T-helper 17 cell (primary cell): ENCODE measurements at regions not wholly inside any gene's neighbourhood (a gene's known extent, or its start where the extent isn't known, plus 50 kb on each side); places are given as distances from the start of the nearest gene placed in this dataset.

Source experiments
- ATAC-seq: fragments of 150-1000 bp; cut with Tn5 transposase; 2 replicates; pipeline ENCODE4 v1.10.0; 2021; ENCODE audit warnings: mild to moderate bottlenecking, moderate library complexity
- DNase-seq, 3 donors: peaks; one replicate each; pipeline versions ENCODE4 v3.0.0 to v3.0.0-alpha.2; 2020 to 2021
- H3K9me3 ChIP-seq: one replicate; pipeline ENCODE4 v1.7.0; 2013; ENCODE audit warnings: low read length, mild to moderate bottlenecking; ENCODE audit not compliant: control insufficient read depth, poor library complexity, severe bottlenecking
- H3K27ac Mint-ChIP-seq: one replicate; pipeline ENCODE4 v1.8.0; 2022; ENCODE audit warnings: mild to moderate bottlenecking, moderate library complexity, mixed read lengths
- H3K27me3 Mint-ChIP-seq: one replicate; pipeline ENCODE4 v1.8.0; 2022; ENCODE audit warnings: mixed read lengths
- H3K36me3 Mint-ChIP-seq: one replicate; pipeline ENCODE4 v1.8.0; 2022; ENCODE audit warnings: low read depth, mixed read lengths
- H3K4me1 Mint-ChIP-seq: one replicate; pipeline ENCODE4 v1.8.0; 2022; ENCODE audit warnings: mild to moderate bottlenecking, mixed read lengths
- H3K4me3 Mint-ChIP-seq: one replicate; pipeline ENCODE4 v1.8.0; 2022; ENCODE audit warnings: mild to moderate bottlenecking, moderate library complexity, mixed read lengths

DNA sequence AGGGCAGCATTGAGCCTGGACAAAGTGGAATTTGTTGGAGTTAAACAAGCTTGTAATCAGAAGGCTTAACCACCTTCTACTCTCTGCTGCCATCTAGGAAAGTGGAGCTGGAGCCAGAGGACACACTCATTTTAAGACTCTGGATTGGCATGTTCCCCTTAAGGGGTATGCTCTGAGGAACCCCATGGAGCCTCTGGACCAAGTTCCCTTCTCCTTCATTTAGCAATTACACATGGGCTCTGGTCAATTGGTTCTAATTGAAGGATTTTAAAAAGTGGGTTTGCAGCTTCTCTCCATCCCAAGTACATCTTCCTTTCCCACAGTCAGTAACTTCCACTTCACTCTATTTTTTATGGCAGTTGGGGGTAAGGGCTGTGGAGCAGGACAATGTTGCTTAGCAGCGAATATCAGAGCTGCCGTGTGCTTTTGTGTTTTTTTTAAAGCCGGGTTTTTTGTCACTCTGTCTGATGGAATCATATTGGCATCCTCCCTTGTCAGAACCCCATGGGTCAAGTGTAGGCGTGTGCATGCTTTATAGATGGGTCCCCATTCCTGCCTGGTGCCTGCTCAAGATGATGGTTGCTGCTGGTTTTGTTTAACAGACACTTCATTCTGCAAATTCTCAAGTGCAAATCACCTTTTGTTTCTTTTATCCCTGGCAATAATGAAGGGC is 330.7 kb upstream of the ADAMTSL1 start:
- ATAC-seq: no peak
- DNase-seq: no peak
- Mint-ChIP-seq H3K27me3 (no peaks in the 10 kb centered on the region), H3K4me3 (no peak overlapping the region), H3K36me3 (no peaks in the 10 kb centered on the region), H3K27ac (no peak overlapping the region), H3K4me1 (no peaks in the 10 kb centered on the region)
- no peaks in the 10 kb centered on the region for H3K9me3 ChIP-seq

GRCh38 chr9:18146329-18146728 is 327.6 kb upstream of the ADAMTSL1 start:
- Mint-ChIP-seq H3K27me3 (no peaks in the 10 kb centered on the region), H3K4me3 (no peak overlapping the region), H3K27ac (no peak overlapping the region), H3K4me1 (no peaks in the 10 kb centered on the region), H3K36me3 (no peaks in the 10 kb centered on the region)
- H3K9me3 ChIP-seq: no peaks in the 10 kb centered on the region
- ATAC-seq: no peak
- no peak for DNase-seq

GRCh38 chr9:18149471-18150011 is 324.4 kb upstream of the ADAMTSL1 start:
- H3K27me3 Mint-ChIP-seq: no peaks in the 10 kb centered on the region
- H3K9me3 ChIP-seq: no peaks in the 10 kb centered on the region
- H3K4me1 Mint-ChIP-seq: no peaks in the 10 kb centered on the region
- H3K27ac Mint-ChIP-seq: no peak overlapping the region
- DNase-seq: no peak
- no peak for ATAC-seq
- no peaks in the 10 kb centered on the region for H3K36me3 Mint-ChIP-seq
- H3K4me3 Mint-ChIP-seq: no peak overlapping the region

- H3K27ac Mint-ChIP-seq: no peak overlapping the region
- no peak for DNase-seq
- H3K27me3 Mint-ChIP-seq: no peaks in the 10 kb centered on the region
- H3K9me3 ChIP-seq: no peaks in the 10 kb centered on the region
- ATAC-seq: no peak
- no peaks in the 10 kb centered on the region for H3K36me3 Mint-ChIP-seq
- no peaks in the 10 kb centered on the region for H3K4me1 Mint-ChIP-seq
- no peak overlapping the region for H3K4me3 Mint-ChIP-seq
Observed at GRCh38 chr9:18154661-18155060, 319.3 kb upstream of the ADAMTSL1 start.

- Mint-ChIP-seq H3K27ac (no peak overlapping the region), H3K36me3 (no peaks in the 10 kb centered on the region), H3K27me3 (no peaks in the 10 kb centered on the region), H3K4me3 (no peak overlapping the region), H3K4me1 (no peaks in the 10 kb centered on the region)
- no peak for ATAC-seq
- no peak for DNase-seq
- H3K9me3 ChIP-seq: no peaks in the 10 kb centered on the region
Observed at GRCh38 chr9:18159254-18159653, 314.7 kb upstream of the ADAMTSL1 start.

GRCh38 chr9:18163146-18163545 is 310.8 kb upstream of the ADAMTSL1 start:
- no peak overlapping the region for H3K4me3 Mint-ChIP-seq
- no peaks in the 10 kb centered on the region for H3K27me3 Mint-ChIP-seq
- ATAC-seq: no peak
- DNase-seq: no peak
- no peak overlapping the region for H3K27ac Mint-ChIP-seq
- no peaks in the 10 kb centered on the region for H3K36me3 Mint-ChIP-seq
- H3K4me1 Mint-ChIP-seq: no peaks in the 10 kb centered on the region
- no peaks in the 10 kb centered on the region for H3K9me3 ChIP-seq

DNA sequence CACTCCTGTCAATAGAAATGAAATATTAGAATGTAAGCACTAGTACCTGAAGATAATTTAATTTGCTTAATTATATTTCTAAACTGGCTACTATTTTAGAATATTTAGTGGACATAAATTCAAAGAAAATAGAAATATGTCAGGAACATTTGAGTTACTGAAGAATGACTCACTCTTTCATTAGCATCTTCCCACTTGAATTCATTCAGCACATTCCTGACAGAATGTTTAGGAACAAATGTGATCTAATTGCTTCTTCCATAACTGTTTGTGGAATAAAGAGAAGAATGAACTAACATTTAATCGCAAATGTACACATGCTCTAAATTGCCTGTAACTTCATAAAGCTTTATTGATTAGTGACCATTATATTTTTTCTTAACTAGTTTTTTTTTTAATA is 306.2 kb upstream of the ADAMTSL1 start:
- H3K9me3 ChIP-seq: no peaks in the 10 kb centered on the region
- no peaks in the 10 kb centered on the region for H3K4me1 Mint-ChIP-seq
- H3K36me3 Mint-ChIP-seq: no peaks in the 10 kb centered on the region
- no peaks in the 10 kb centered on the region for H3K27me3 Mint-ChIP-seq
- no peak for ATAC-seq
- no peak overlapping the region for H3K4me3 Mint-ChIP-seq
- no peak for DNase-seq
- no peak overlapping the region for H3K27ac Mint-ChIP-seq

DNA sequence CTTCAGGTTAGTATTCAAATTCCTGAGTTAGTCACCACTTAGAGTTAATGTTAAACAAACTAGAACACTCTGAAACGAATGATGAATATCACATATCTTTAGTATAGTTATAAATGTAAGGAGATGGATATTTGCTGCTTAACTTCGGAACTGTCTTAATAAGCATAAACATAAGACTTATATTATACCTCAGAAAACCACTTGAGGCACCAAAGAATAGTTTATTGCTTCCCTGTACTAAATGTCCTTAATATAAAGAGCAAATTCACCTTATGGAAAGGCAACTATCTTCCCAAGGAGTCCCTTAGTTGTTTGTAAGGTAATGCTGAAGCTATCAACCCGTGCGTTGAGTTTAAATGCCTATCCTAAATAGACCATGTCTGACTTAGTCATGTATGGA is 300.0 kb upstream of the ADAMTSL1 start:
- DNase-seq (no peak), ATAC-seq (no peak)
- Mint-ChIP-seq H3K4me1 (no peaks in the 10 kb centered on the region), H3K27ac (no peak overlapping the region), H3K27me3 (no peaks in the 10 kb centered on the region), H3K36me3 (no peaks in the 10 kb centered on the region), H3K4me3 (no peak overlapping the region)
- H3K9me3 ChIP-seq: no peaks in the 10 kb centered on the region

- no peak overlapping the region for H3K27ac Mint-ChIP-seq
- no peaks in the 10 kb centered on the region for H3K36me3 Mint-ChIP-seq
- H3K4me3 Mint-ChIP-seq: no peak overlapping the region
- H3K4me1 Mint-ChIP-seq: no peaks in the 10 kb centered on the region
- H3K27me3 Mint-ChIP-seq: no peaks in the 10 kb centered on the region
- no peaks in the 10 kb centered on the region for H3K9me3 ChIP-seq
- ATAC-seq: no peak
- no peak for DNase-seq
Observed at GRCh38 chr9:18182636-18183035, 291.3 kb upstream of the ADAMTSL1 start.

GRCh38 chr9:18183974-18184373 is 290.0 kb upstream of the ADAMTSL1 start:
- no peak overlapping the region for H3K27ac Mint-ChIP-seq
- no peak overlapping the region for H3K4me3 Mint-ChIP-seq
- no peaks in the 10 kb centered on the region for H3K36me3 Mint-ChIP-seq
- DNase-seq: no peak
- no peaks in the 10 kb centered on the region for H3K9me3 ChIP-seq
- no peaks in the 10 kb centered on the region for H3K27me3 Mint-ChIP-seq
- no peaks in the 10 kb centered on the region for H3K4me1 Mint-ChIP-seq
- no peak for ATAC-seq

- ATAC-seq: no peak
- DNase-seq: no peak
- Mint-ChIP-seq H3K4me1 (no peaks in the 10 kb centered on the region), H3K27me3 (no peaks in the 10 kb centered on the region), H3K36me3 (no peaks in the 10 kb centered on the region), H3K4me3 (no peak overlapping the region), H3K27ac (no peak overlapping the region)
- H3K9me3 ChIP-seq: no peaks in the 10 kb centered on the region
Observed at GRCh38 chr9:18184401-18184800, 289.6 kb upstream of the ADAMTSL1 start.

- no peaks in the 10 kb centered on the region for H3K36me3 Mint-ChIP-seq
- H3K27me3 Mint-ChIP-seq: no peaks in the 10 kb centered on the region
- H3K4me3 Mint-ChIP-seq: no peak overlapping the region
- H3K9me3 ChIP-seq: no peaks in the 10 kb centered on the region
- H3K4me1 Mint-ChIP-seq: no peaks in the 10 kb centered on the region
- H3K27ac Mint-ChIP-seq: no peak overlapping the region
- no peak for DNase-seq
- no peak for ATAC-seq
Observed at GRCh38 chr9:18185196-18185595, 288.8 kb upstream of the ADAMTSL1 start.

DNA sequence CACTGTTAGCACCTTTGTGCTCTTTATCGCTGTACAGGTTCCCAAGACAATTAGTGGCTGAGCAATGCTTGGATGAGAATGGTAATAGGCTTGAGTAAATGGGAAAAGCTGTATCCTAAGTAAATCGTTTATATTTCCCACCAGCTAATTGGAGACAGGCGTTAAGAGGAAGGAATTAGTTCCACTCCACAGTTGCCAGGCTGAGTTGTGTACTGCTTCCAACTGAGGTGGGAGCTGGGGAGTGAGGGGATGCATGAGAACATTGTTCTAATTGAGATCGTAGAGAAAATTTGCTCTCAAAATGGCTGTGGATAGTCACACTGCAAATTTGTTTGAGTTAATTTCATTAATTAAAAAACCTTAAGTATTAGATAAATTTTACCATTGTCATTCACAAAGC is 285.0 kb upstream of the ADAMTSL1 start:
- no peaks in the 10 kb centered on the region for H3K9me3 ChIP-seq
- ATAC-seq (no peak), DNase-seq (no peak)
- Mint-ChIP-seq H3K27me3 (no peaks in the 10 kb centered on the region), H3K36me3 (no peaks in the 10 kb centered on the region), H3K27ac (no peak overlapping the region), H3K4me1 (no peaks in the 10 kb centered on the region), H3K4me3 (no peak overlapping the region)

DNA sequence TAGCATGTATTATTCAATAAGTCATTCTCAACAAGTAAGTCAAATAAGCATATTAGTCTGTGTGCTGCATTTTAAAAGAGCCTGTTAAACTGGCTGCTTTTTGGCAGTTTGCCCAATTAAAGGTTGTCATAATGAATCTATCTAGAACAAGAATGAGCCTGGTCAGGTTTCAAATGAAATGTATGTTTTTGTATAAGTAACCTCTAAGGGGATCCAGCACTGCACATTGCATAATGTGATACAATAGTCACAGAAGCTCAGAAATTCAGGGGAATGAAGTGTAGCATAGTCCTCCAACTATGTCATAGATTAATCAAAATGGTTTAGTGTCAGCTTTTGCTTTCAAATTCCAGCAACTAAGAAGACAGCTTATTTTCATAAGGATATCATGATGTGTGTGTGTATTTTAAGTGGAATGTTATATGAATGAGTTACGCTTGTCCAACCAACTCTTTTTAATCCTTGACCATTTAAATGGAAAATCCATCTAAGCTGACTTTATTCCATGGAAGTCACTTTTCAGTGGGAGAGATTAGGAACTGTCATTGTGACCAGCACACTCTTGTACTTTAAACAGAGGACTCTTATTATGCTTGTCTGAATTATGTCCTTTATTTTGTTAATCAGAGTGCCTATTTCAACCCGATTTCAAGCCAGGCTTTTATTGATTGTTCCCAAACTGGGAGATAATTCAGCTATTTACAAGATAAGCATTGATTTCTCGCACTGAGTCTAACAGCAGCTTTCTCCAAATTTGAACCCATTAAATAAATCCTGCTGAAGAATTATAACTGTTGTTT is 283.9 kb upstream of the ADAMTSL1 start:
- ATAC-seq (no peak), DNase-seq (no peak)
- Mint-ChIP-seq H3K27ac (no peak overlapping the region), H3K27me3 (no peaks in the 10 kb centered on the region), H3K36me3 (no peaks in the 10 kb centered on the region), H3K4me3 (no peak overlapping the region), H3K4me1 (no peaks in the 10 kb centered on the region)
- no peaks in the 10 kb centered on the region for H3K9me3 ChIP-seq
